ENCODE measurements at regions not wholly inside any gene's neighbourhood (a gene's known extent, or its start where the extent isn't known, plus 50 kb on each side); places are given as distances from the start of the nearest gene placed in this dataset.

- no peak for DNase-seq
Observed at GRCh38 chr5:161960314-161960713, 107.3 kb upstream of the GABRG2 start.

GRCh38 chr5:161966564-161966963 is 101.0 kb upstream of the GABRG2 start:
- peak; percentile 36 for DNase-seq

- no peak for DNase-seq
Observed at GRCh38 chr5:161975350-161975749, 92.2 kb upstream of the GABRG2 start.

GRCh38 chr5:161988077-161988476 is 79.5 kb upstream of the GABRG2 start:
- DNase-seq: no peak

Data from NCI-H748 treated with DMSO at 0.1 percent for 48 hours (cell line).